Activated CD4-positive, CD25-positive, alpha-beta regulatory T cell treated with anti-CD3 and anti-CD28 coated beads, Interleukin-2, amount 50 U/mL, for 72 hours (primary cell): ENCODE measurements at regions not wholly inside any gene's neighbourhood (a gene's known extent, or its start where the extent isn't known, plus 50 kb on each side); places are given as distances from the start of the nearest gene placed in this dataset.
"Not testable (repeated sequence)": the region's sequence is repeated elsewhere in the genome, so short reads cannot be mapped to it uniquely, and the experiment has no call there.

Source experiments
- DNase-seq: peaks from one replicate; pipeline ENCODE4 v3.0.0; 2021

GRCh38 chr21:38041493-38041892, 125.2 kb upstream of the KCNJ6 start:
- no peak for DNase-seq

GRCh38 chr21:38042246-38042645, 126.0 kb upstream of the KCNJ6 start:
- DNase-seq: no peak

GRCh38 chr21:38048167-38048566, 131.9 kb upstream of the KCNJ6 start:
- DNase-seq: no peak

GRCh38 chr21:38054334-38054733, 138.1 kb upstream of the KCNJ6 start:
- DNase-seq: no peak

- no peak for DNase-seq
Measured at GRCh38 chr21:38056481-38056880, 140.2 kb upstream of the KCNJ6 start.

GRCh38 chr21:38057626-38058025, 141.4 kb upstream of the KCNJ6 start:
- no peak for DNase-seq

- no peak for DNase-seq
Measured at GRCh38 chr21:38060533-38060932, 144.3 kb upstream of the KCNJ6 start.

- DNase-seq: no peak
Measured at GRCh38 chr21:38067086-38067739, 151.0 kb upstream of the KCNJ6 start.

GRCh38 chr21:38072489-38072888, 156.2 kb upstream of the KCNJ6 start:
- DNase-seq: no peak

GRCh38 chr21:38075833-38076587, 159.8 kb upstream of the KCNJ6 start:
- DNase-seq: no peak

GRCh38 chr21:38077569-38077968, 161.3 kb upstream of the KCNJ6 start:
- DNase-seq: no peak

- no peak for DNase-seq
Measured at GRCh38 chr21:38080888-38081287, 164.6 kb upstream of the KCNJ6 start.

- DNase-seq: no peak
Measured at GRCh38 chr21:38081708-38082107, 165.5 kb upstream of the KCNJ6 start.

- DNase-seq: no peak
Measured at GRCh38 chr21:38082936-38083485, 166.8 kb upstream of the KCNJ6 start.

- DNase-seq: no peak
Measured at GRCh38 chr21:38083535-38083934, 167.3 kb upstream of the KCNJ6 start.

- DNase-seq: no peak
Measured at GRCh38 chr21:38086580-38086979, 170.2 kb upstream of the KCNJ15 start.

- DNase-seq: no peak
Measured at GRCh38 chr21:38088916-38089762, 167.7 kb upstream of the KCNJ15 start.

GRCh38 chr21:38089763-38090046, 167.1 kb upstream of the KCNJ15 start:
- no peak for DNase-seq

- not testable (repeated sequence) for DNase-seq
Measured at GRCh38 chr21:38091061-38091460, 165.7 kb upstream of the KCNJ15 start.

- no peak for DNase-seq
Measured at GRCh38 chr21:38092051-38092450, 164.7 kb upstream of the KCNJ15 start.

- no peak for DNase-seq
Measured at GRCh38 chr21:38095220-38095619, 161.6 kb upstream of the KCNJ15 start.

GRCh38 chr21:38097789-38098188, 159.0 kb upstream of the KCNJ15 start:
- DNase-seq: no peak

GRCh38 chr21:38112219-38112789, 144.5 kb upstream of the KCNJ15 start:
- DNase-seq: no peak
